ENCODE measurements at regions not wholly inside any gene's neighbourhood (a gene's known extent, or its start where the extent isn't known, plus 50 kb on each side); places are given as distances from the start of the nearest gene placed in this dataset.

- TF ChIP-seq, protein P1, sequence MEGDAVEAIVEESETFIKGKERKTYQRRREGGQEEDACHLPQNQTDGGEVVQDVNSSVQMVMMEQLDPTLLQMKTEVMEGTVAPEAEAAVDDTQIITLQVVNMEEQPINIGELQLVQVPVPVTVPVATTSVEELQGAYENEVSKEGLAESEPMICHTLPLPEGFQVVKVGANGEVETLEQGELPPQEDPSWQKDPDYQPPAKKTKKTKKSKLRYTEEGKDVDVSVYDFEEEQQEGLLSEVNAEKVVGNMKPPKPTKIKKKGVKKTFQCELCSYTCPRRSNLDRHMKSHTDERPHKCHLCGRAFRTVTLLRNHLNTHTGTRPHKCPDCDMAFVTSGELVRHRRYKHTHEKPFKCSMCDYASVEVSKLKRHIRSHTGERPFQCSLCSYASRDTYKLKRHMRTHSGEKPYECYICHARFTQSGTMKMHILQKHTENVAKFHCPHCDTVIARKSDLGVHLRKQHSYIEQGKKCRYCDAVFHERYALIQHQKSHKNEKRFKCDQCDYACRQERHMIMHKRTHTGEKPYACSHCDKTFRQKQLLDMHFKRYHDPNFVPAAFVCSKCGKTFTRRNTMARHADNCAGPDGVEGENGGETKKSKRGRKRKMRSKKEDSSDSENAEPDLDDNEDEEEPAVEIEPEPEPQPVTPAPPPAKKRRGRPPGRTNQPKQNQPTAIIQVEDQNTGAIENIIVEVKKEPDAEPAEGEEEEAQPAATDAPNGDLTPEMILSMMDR (IDR thresholded peaks at IDR 0.05; ENCODE audit: poor library complexity): no peak
- TF ChIP-seq EZH2phosphoT487 (IDR thresholded peaks at IDR 0.05; ENCODE audit: low read depth, severe bottlenecking, unreplicated experiment) (no peak), EZH2 (IDR thresholded peaks at IDR 0.05; ENCODE audit: borderline replicate concordance) (no peak)
Observed at GRCh38 chr2:196555726-196556125, 83.8 kb upstream of the CCDC150 start.

Measured in hepatocyte (in vitro differentiated cells).